Body of pancreas (tissue), 4 donors: ENCODE measurements at regions not wholly inside any gene's neighbourhood (a gene's known extent, or its start where the extent isn't known, plus 50 kb on each side); places are given as distances from the start of the nearest gene placed in this dataset.

ENCODE experiments used
- ATAC-seq: fragments of 150-250 bp; one replicate; pipeline ENCODE4 v1.9.1; 2016
- DNase-seq, 4 donors: peaks; one replicate each; pipeline ENCODE4 v3.0.0-alpha.2; 2019
- H3K27ac ChIP-seq, 4 donors: fragments of 200-600 bp; sonication (generic); 1 replicate in 3 of 4; 2 replicates in 1 of 4; pipeline versions ENCODE4 v1.5.1 to v1.6.1; 2016 to 2019; ENCODE audit warnings: mild to moderate bottlenecking in 1 of 4, mixed read lengths in 1 of 4, moderate library complexity in 1 of 4
- H3K27me3 ChIP-seq, 2 donors: fragments of 200-600 bp; sonication (generic); one replicate each; pipeline ENCODE4 v1.6.0; 2016; ENCODE audit warnings: mild to moderate bottlenecking in 1 of 2
- H3K36me3 ChIP-seq, 2 donors: fragments of 200-600 bp; sonication (generic); replicated peaks in 1 of 2; 2 replicates each; pipeline ENCODE4 v1.5.1; 2016; ENCODE audit warnings: low read depth in 2 of 2; ENCODE audit not compliant: insufficient read depth in 1 of 2
- H3K4me1 ChIP-seq: fragments of 200-600 bp; sonication (generic); one replicate; pipeline ENCODE4 v1.6.0; 2016
- H3K4me3 ChIP-seq, 2 donors: fragments of 200-600 bp; sonication (generic); 1 replicate in 1 of 2; 2 replicates in 1 of 2; pipeline ENCODE4 v1.5.1; 2016 to 2019
- H3K9me3 ChIP-seq, 3 donors: fragments of 200-600 bp; sonication (generic); 1 replicate in 2 of 3; 2 replicates in 1 of 3; pipeline ENCODE4 v1.5.1; 2016
- POLR2A ChIP-seq, 3 donors: fragments of 450-650 bp; IDR thresholded peaks; one replicate each; pipeline ENCODE4 v1.6.1; 2016; ENCODE audit warnings: antibody characterized with exemption in 3 of 3, mild to moderate bottlenecking in 2 of 3
- WGBS, 2 donors: methylation state at CpG; one replicate each; pipeline ENCODE4 v1.1.5; 2017; 5-methylcytosine and 5-hydroxymethylcytosine counted together
- intact Hi-C: fragments of 100-400 bp; cut with DNase I; formaldehyde crosslinking; loops from one replicate; pipeline ENCODE4 v1.15.1; 2023
- TF ChIP-seq, protein P1 (sequence below), 7 experiments: fragments of 450-650 bp in 4 of 7; fragments of 200-600 bp in 3 of 7; sonication (generic) in 3 of 7; IDR thresholded peaks; one replicate each; pipeline ENCODE4 v1.5.1; 2016 to 2019; ENCODE audit warnings: antibody characterized with exemption in 7 of 7

DNA sequence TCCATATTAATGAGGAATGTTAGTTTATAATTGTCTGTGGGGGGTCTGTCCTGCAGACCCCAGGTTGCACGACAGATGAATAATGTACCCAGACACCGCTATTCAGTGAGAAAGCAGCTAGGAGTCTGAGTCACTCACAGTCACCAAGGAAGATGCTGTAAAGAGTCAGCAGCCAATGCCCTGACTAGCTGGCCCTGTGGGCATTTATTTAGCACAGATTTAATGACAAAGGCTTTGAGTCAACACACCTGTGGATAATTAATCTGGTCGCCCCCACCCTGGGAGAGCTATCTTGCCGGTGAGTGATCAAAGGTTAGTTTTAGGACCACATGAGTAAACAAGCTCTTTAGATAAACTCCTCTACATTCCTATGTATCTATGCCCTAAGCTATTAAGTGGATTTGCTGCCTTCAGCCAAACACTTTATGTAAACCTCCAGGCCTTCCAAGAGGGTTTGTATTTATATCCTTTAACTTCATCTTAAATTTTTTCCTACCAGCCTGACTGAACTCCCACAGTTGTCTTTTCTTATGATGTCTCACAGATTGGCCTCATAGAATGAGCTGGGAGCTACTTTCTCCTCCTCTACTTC lies 180.0 kb upstream of the ADCY1 start:
- intact Hi-C loops, result no loop called here

DNA sequence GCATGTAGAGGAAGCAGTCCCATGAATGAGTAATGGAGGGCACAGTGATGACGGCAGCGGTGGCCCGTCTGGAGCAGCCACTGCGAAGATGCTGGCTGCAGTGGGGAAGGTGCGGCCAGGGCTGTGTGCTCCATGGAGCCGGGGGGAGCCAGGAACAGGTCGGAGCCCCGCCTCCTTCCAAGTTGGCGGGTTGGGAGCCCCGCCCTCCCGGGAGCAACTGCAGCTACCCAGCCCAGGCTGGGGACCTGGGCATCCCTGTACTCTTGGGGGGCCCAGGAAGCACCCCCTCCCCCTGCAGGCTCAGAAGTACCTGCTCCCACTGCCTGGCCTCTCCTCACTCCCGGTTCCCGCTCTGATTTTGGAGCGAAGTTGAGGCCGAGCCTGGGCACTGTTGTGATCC lies 175.1 kb upstream of the ADCY1 start:
- ATAC-seq (no peak), DNase-seq (no peak)
- H3K9me3 ChIP-seq, result peaks cover 0 to 9% (median 0%) of the 10 kb centered on the region in 3 donors
- no peaks in the 10 kb centered on the region for H3K4me1 ChIP-seq
- H3K27me3 ChIP-seq, result no peaks in the 10 kb centered on the region
- intact Hi-C loops, result no loop called here
- no peak overlapping the region for H3K4me3 ChIP-seq
- H3K36me3 ChIP-seq, result no peaks in the 10 kb centered on the region
- no peak for TF ChIP-seq POLR2A (IDR thresholded peaks at IDR 0.05)
- TF ChIP-seq, protein P1, sequence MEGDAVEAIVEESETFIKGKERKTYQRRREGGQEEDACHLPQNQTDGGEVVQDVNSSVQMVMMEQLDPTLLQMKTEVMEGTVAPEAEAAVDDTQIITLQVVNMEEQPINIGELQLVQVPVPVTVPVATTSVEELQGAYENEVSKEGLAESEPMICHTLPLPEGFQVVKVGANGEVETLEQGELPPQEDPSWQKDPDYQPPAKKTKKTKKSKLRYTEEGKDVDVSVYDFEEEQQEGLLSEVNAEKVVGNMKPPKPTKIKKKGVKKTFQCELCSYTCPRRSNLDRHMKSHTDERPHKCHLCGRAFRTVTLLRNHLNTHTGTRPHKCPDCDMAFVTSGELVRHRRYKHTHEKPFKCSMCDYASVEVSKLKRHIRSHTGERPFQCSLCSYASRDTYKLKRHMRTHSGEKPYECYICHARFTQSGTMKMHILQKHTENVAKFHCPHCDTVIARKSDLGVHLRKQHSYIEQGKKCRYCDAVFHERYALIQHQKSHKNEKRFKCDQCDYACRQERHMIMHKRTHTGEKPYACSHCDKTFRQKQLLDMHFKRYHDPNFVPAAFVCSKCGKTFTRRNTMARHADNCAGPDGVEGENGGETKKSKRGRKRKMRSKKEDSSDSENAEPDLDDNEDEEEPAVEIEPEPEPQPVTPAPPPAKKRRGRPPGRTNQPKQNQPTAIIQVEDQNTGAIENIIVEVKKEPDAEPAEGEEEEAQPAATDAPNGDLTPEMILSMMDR (IDR thresholded peaks at IDR 0.05), result no peak
- WGBS, 2 donors, result 72 to 83% methylated on average over 5 to 14 of the region's 15 CpGs
- no peak overlapping the region for H3K27ac ChIP-seq

More for the DNA sequence above, 180.0 kb upstream of the ADCY1 start:
- H3K4me3 ChIP-seq, result no peak overlapping the region
- WGBS, 2 donors, result 42 to 47% methylated on average over 3 to 4 of the region's 4 CpGs
- H3K27me3 ChIP-seq, result no peaks in the 10 kb centered on the region
- H3K36me3 ChIP-seq, result no peaks in the 10 kb centered on the region
- TF ChIP-seq, protein P1 (IDR thresholded peaks at IDR 0.05), result no peak
- no peak overlapping the region for H3K27ac ChIP-seq
- no peak for ATAC-seq
- no peaks in the 10 kb centered on the region for H3K4me1 ChIP-seq
- no peak for DNase-seq
- H3K9me3 ChIP-seq, result peaks cover 0 to 3% (median 0%) of the 10 kb centered on the region in 3 donors

DNA sequence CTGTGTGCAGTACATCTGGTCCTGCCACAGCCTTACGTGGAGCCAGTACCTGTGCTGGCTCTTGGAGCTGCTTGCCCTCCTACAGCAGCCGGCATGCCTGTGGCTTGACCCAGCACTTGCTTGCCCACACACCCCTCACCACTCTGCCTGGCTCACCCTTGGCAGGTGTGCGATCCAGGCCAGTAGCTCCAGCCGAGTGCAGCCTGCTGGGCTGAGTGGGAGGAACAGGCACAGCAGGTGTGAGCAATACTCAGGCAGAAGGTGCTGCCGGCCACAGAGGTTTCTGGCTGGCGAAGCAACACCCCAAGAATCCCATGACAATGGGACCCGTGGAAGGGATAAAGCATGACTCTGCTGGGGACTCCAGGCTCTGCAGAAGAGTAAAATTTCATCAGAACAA lies 173.5 kb upstream of the ADCY1 start:
- ATAC-seq, result no peak
- Histone ChIP-seq H3K9me3 (peaks cover 0 to 7% (median 0%) of the 10 kb centered on the region in 3 donors), H3K27me3 (no peaks in the 10 kb centered on the region), H3K4me3 (no peak overlapping the region), H3K36me3 (no peaks in the 10 kb centered on the region), H3K27ac (no peak overlapping the region), H3K4me1 (no peaks in the 10 kb centered on the region)
- intact Hi-C loops, result no loop called here
- 75 to 94% methylated on average over 4 to 7 of the region's 7 CpGs for WGBS, 2 donors
- no peak for TF ChIP-seq POLR2A (IDR thresholded peaks at IDR 0.05)
- TF ChIP-seq, protein P1 (IDR thresholded peaks at IDR 0.05), result no peak
- no peak for DNase-seq

DNA sequence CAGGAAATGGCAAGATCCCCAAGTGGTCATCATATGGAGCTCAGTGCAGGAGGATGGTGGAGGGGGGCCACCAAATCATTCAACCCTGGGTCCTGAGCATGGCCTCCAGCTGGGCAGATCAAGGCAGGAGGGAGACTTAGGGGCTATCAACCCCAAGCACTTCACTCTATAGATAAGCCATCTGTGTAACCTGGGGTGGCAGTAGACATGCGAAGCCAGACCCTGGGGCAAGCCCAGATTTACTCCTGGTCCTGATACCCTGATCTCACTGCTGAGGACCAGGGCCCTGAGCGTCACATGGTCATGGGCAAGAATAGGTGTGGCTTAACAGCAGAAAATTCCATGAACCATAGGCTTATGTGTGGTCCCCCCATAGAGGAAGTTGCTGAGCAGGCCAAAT lies 173.0 kb upstream of the ADCY1 start:
- DNase-seq (no peak), ATAC-seq (no peak)
- H3K27ac ChIP-seq, result no peak overlapping the region
- WGBS, 2 donors, result 60 to 63% methylated on average over 1 to 2 of the region's 2 CpGs
- peaks cover 0 to 7% (median 0%) of the 10 kb centered on the region in 3 donors for H3K9me3 ChIP-seq
- no peaks in the 10 kb centered on the region for H3K4me1 ChIP-seq
- H3K4me3 ChIP-seq, result no peak overlapping the region
- intact Hi-C loops, result no loop called here
- no peaks in the 10 kb centered on the region for H3K27me3 ChIP-seq
- TF ChIP-seq, protein P1 (IDR thresholded peaks at IDR 0.05), result no peak
- no peak for TF ChIP-seq POLR2A (IDR thresholded peaks at IDR 0.05)
- H3K36me3 ChIP-seq, result no peaks in the 10 kb centered on the region

DNA sequence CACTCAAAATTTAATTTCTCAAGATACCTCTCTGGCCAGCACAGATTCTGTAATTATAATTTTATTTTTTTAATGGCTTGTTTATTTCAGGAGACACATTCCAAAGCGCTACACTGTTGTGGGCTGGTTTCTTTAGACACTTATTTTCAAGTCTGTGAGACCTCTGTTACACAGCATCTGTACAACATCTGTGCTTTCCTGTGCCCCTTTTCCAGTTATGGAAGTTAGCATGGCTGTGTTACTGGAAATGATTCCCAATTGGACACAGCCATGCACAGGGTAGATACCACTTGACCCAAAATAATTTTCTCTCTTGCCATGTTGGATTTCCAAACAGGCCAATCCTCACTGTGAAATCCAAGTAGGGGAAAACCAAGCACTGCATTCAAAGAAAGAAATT lies 172.3 kb upstream of the ADCY1 start:
- Histone ChIP-seq H3K27me3 (no peaks in the 10 kb centered on the region), H3K4me3 (no peak overlapping the region), H3K36me3 (no peaks in the 10 kb centered on the region), H3K27ac (no peak overlapping the region), H3K4me1 (no peaks in the 10 kb centered on the region), H3K9me3 (peaks cover 0 to 7% (median 0%) of the 10 kb centered on the region in 3 donors)
- 54 to 65% methylated on average over 1 of the region's 1 CpG for WGBS, 2 donors
- no peak for DNase-seq
- intact Hi-C loops, result no loop called here
- no peak for ATAC-seq
- TF ChIP-seq, protein P1 (IDR thresholded peaks at IDR 0.05), result no peak
- no peak for TF ChIP-seq POLR2A (IDR thresholded peaks at IDR 0.05)
